HCT116 (cell line): ENCODE measurements at regions not wholly inside any gene's neighbourhood (a gene's known extent, or its start where the extent isn't known, plus 50 kb on each side); places are given as distances from the start of the nearest gene placed in this dataset.

Source experiments
- ATAC-seq: fragments of 200-7000 bp; cut with Tn5 transposase; 2 replicates; pipeline ENCODE4 v1.9.1; 2020; ENCODE audit warnings: mild to moderate bottlenecking, moderate library complexity
- BruUV-seq: library from RNA; stranded (reverse); fragments of 400-500 nt; replicated peaks from 2 replicates; lab custom pipeline; 2021; lab: Mats Ljungman, UMichigan
- CTCF ChIA-PET: fragments of 300-600 bp; sonication (Branson Sonifier 250); formaldehyde crosslinking; loops from one replicate; lab custom pipeline; 2021; ENCODE audit warnings: antibody characterized with exemption; lab: Charles Lee
- POLR2A ChIA-PET: fragments of 300-600, 350-600 bp; sonication (Branson Sonifier 250); formaldehyde crosslinking; loops from one replicate; lab custom pipeline; 2021; ENCODE audit warnings: antibody characterized with exemption; lab: Charles Lee
- RAD21 ChIA-PET, 2 experiments: fragments of 300-600 bp; sonication (Branson Sonifier 250); formaldehyde crosslinking; loops; one replicate each; lab custom pipeline; 2023; ENCODE audit warnings: low total read pairs in 2 of 2; ENCODE audit not compliant: uncharacterized antibody in 2 of 2, unreplicated experiment in 2 of 2, low non-redundant PET in 1 of 2; lab: Charles Lee
- DNase-seq: peaks from one replicate; pipeline ENCODE4 v3.0.0-alpha.2; 2010; ENCODE audit warnings: low read depth, low spot score
- H2AFZ ChIP-seq: fragments of 200-600 bp; shearing (Covaris generic), sonication (generic); 2 replicates; pipeline ENCODE4 v1.6.1; 2017; ENCODE audit warnings: low read depth, mixed run types, mixed read lengths, antibody characterized with exemption, low read length; ENCODE audit not compliant: poor library complexity, severe bottlenecking
- H3K27ac ChIP-seq: 2 replicates; pipeline ENCODE4 v1.5.1; 2012; ENCODE audit warnings: low read depth, low read length
- H3K27me3 ChIP-seq: fragments of 200-600 bp; sonication (generic); 2 replicates; pipeline ENCODE4 v1.6.1; 2016; ENCODE audit warnings: mixed run types, low read length, mixed read lengths; ENCODE audit not compliant: insufficient read depth
- H3K36me3 ChIP-seq, 2 experiments: fragments of 200-500 bp in 1 of 2; fragments of 200-600 bp in 1 of 2; sonication (Bioruptor generic) in 1 of 2; sonication (generic) in 1 of 2; 2 replicates each; pipeline versions ENCODE4 v1.5.1 to v1.6.1; 2014 to 2016; ENCODE audit warnings: low read length in 2 of 2, inconsistent platforms in 1 of 2, mixed read lengths in 1 of 2, mixed run types in 1 of 2; ENCODE audit not compliant: insufficient read depth in 2 of 2, control insufficient read depth in 1 of 2
- H3K4me1 ChIP-seq, 2 experiments: fragments of 200-600 bp in 1 of 2; sonication (generic) in 1 of 2; 2 replicates each; pipeline versions ENCODE4 v1.5.1 to v1.6.1; 2012 to 2017; ENCODE audit warnings: low read length in 2 of 2, inconsistent platforms in 1 of 2, mild to moderate bottlenecking in 1 of 2, mixed read lengths in 1 of 2, mixed run types in 1 of 2, moderate library complexity in 1 of 2; ENCODE audit not compliant: insufficient read depth in 2 of 2, control insufficient read depth in 1 of 2
- H3K4me2 ChIP-seq: fragments of 200-600 bp; sonication (generic); 2 replicates; pipeline ENCODE4 v1.6.1; 2017; ENCODE audit warnings: mixed run types, low read length, mixed read lengths
- H3K4me3 ChIP-seq, 2 experiments: fragments of 200-600 bp in 1 of 2; sonication (generic) in 1 of 2; replicated peaks in 1 of 2; 2 replicates each; pipeline ENCODE4 v1.5.1; 2011 to 2016; ENCODE audit warnings: low read length in 2 of 2, control low read depth in 1 of 2, low read depth in 1 of 2, mild to moderate bottlenecking in 1 of 2, mixed read lengths in 1 of 2, mixed run types in 1 of 2
- H3K79me2 ChIP-seq: fragments of 200-600 bp; sonication (generic); 2 replicates; pipeline ENCODE4 v1.6.1; 2017; ENCODE audit warnings: mild to moderate bottlenecking, mixed run types, low read length, moderate library complexity, mixed read lengths; ENCODE audit not compliant: insufficient read depth
- H3K9ac ChIP-seq: fragments of 200-600 bp; sonication (generic); 2 replicates; pipeline ENCODE4 v1.6.1; 2016; ENCODE audit warnings: low read length, mixed read lengths
- H3K9me2 ChIP-seq: fragments of 200-600 bp; sonication (generic), shearing (Covaris generic); 2 replicates; pipeline ENCODE4 v1.6.1; 2017; ENCODE audit warnings: mixed run types, mild to moderate bottlenecking, moderate library complexity; ENCODE audit not compliant: insufficient read depth
- H3K9me3 ChIP-seq, 2 experiments: fragments of 200-500 bp in 1 of 2; fragments of 200-600 bp in 1 of 2; sonication (Bioruptor generic) in 1 of 2; sonication (generic) in 1 of 2; 2 replicates each; pipeline ENCODE4 v1.6.1; 2014 to 2017; ENCODE audit warnings: low read length in 2 of 2, mixed read lengths in 2 of 2, inconsistent platforms in 1 of 2, low read depth in 1 of 2, mild to moderate bottlenecking in 1 of 2, mixed run types in 1 of 2, moderate library complexity in 1 of 2; ENCODE audit not compliant: control insufficient read depth in 1 of 2, insufficient read depth in 1 of 2
- H4K20me1 ChIP-seq: fragments of 200-600 bp; sonication (generic), shearing (Covaris generic); 2 replicates; pipeline ENCODE4 v1.6.1; 2017; ENCODE audit warnings: mixed run types, mild to moderate bottlenecking, moderate library complexity; ENCODE audit not compliant: insufficient read depth
- EGR1 ChIP-seq: IDR thresholded peaks from 2 replicates; pipeline ENCODE4 v1.6.1; 2012; ENCODE audit warnings: low read depth
- EZH2phosphoT487 ChIP-seq: fragments of 200-600 bp; IDR thresholded peaks from 2 replicates; pipeline ENCODE4 v1.6.1; 2018; ENCODE audit warnings: antibody characterized with exemption, borderline replicate concordance
- FOSL1 ChIP-seq: IDR thresholded peaks from 2 replicates; pipeline ENCODE4 v1.6.1; 2012; ENCODE audit warnings: low read depth
- RAD21 ChIP-seq: IDR thresholded peaks from 2 replicates; pipeline ENCODE4 v1.6.1; 2012; ENCODE audit warnings: low read depth, mild to moderate bottlenecking
- SRF ChIP-seq: IDR thresholded peaks from 2 replicates; pipeline ENCODE4 v1.6.1; 2012; ENCODE audit warnings: low read depth
- YY1 ChIP-seq: IDR thresholded peaks from 2 replicates; pipeline ENCODE4 v1.6.1; 2011; ENCODE audit warnings: low read length, low read depth, moderate library complexity, mild to moderate bottlenecking; ENCODE audit not compliant: insufficient replicate concordance; ENCODE audit errors: extremely low read depth
- ZFX ChIP-seq: fragments of 450-650 bp; IDR thresholded peaks from 2 replicates; pipeline ENCODE4 v1.6.1; 2017
- ZNF274 ChIP-seq: fragments of 200-500 bp; sonication (Bioruptor generic); IDR thresholded peaks from 2 replicates; pipeline ENCODE4 v1.6.1; 2014; ENCODE audit warnings: mild to moderate bottlenecking, low read depth, low read length, inconsistent platforms
- intact Hi-C: fragments of 100-400 bp; cut with micrococcal nuclease; formaldehyde crosslinking; loops from 2 replicates; pipeline ENCODE4 v1.10.0; 2022
- TF ChIP-seq, protein P1 (sequence below): IDR thresholded peaks from 2 replicates; pipeline ENCODE4 v1.6.1; 2012
- TF ChIP-seq, protein P2 (sequence below): IDR thresholded peaks from 2 replicates; pipeline ENCODE4 v1.6.1; 2012
- TF ChIP-seq, protein P3 (sequence below), 3 experiments: fragments of 200-600 bp in 1 of 3; sonication (generic) in 1 of 3; IDR thresholded peaks in 2 of 3; conservative IDR thresholded peaks in 1 of 3; 2 replicates each; pipeline ENCODE4 v1.5.1; 2012 to 2017; ENCODE audit warnings: low read depth in 2 of 3, low read length in 2 of 3, antibody characterized with exemption in 1 of 3, borderline replicate concordance in 1 of 3, control low read depth in 1 of 3, mild to moderate bottlenecking in 1 of 3, mixed read lengths in 1 of 3, mixed run types in 1 of 3, moderate library complexity in 1 of 3; ENCODE audit not compliant: insufficient read depth in 1 of 3

- ChIA-PET POLR2A (no interaction called here), CTCF (no interaction called here), RAD21 (no interaction called here)
- Histone ChIP-seq H3K9ac (no peak overlapping the region), H3K36me3 (no peaks in the 10 kb centered on the region), H3K4me3 (no peak overlapping the region), H3K4me1 (no peaks in the 10 kb centered on the region), H3K4me2 (no peak overlapping the region), H3K27ac (no peak overlapping the region), H3K79me2 (no peaks in the 10 kb centered on the region), H2AFZ (no peak overlapping the region), H3K27me3 (peaks cover 5% of the 10 kb centered on the region; the same call in 1 of the 2 replicates), H4K20me1 (no peaks in the 10 kb centered on the region), H3K9me3 (no peaks in the 10 kb centered on the region), H3K9me2 (no peaks in the 10 kb centered on the region)
- TF ChIP-seq EGR1 (no peak), RAD21 (no peak), ZFX (no peak), YY1 (no peak)
- TF ChIP-seq, protein P1, sequence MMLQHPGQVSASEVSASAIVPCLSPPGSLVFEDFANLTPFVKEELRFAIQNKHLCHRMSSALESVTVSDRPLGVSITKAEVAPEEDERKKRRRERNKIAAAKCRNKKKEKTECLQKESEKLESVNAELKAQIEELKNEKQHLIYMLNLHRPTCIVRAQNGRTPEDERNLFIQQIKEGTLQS: no peak
- DNase-seq (no peak), ATAC-seq (no peak)
- intact Hi-C loops: no loop called here
- BruUV-seq: no TSS peak
Observed at GRCh38 chr12:107487011-107487680, 198.5 kb upstream of the PWP1 start.

DNA sequence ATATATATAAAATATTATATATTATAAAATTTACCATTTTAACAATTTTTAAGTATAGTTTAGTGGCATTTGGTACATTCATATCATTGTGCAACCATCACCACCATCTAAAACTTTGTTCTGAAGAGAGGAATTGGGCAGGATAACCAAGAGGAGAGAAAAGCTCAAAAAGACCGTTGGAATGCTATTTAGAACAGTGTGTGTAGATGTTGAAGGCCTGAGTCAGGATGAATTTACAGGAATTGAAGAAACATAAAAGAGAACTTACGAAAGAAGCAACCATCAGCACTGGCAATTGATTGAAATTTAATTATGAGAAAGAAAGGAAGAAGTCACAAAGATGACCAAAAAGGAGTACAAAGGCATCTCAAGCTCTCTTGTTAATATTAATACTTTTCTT, 196.9 kb upstream of the PWP1 start:
- BruUV-seq: no TSS peak
- H3K27me3 ChIP-seq: no peaks in the 10 kb centered on the region; the same call in 1 of the 2 replicates
- intact Hi-C loops: no loop called here
- H3K9ac ChIP-seq: no peak overlapping the region
- TF ChIP-seq FOSL1: no peak
- TF ChIP-seq, protein P2, sequence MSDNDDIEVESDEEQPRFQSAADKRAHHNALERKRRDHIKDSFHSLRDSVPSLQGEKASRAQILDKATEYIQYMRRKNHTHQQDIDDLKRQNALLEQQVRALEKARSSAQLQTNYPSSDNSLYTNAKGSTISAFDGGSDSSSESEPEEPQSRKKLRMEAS: no peak
- TF ChIP-seq RAD21: no peak
- no peak for TF ChIP-seq SRF
- TF ChIP-seq, protein P3, sequence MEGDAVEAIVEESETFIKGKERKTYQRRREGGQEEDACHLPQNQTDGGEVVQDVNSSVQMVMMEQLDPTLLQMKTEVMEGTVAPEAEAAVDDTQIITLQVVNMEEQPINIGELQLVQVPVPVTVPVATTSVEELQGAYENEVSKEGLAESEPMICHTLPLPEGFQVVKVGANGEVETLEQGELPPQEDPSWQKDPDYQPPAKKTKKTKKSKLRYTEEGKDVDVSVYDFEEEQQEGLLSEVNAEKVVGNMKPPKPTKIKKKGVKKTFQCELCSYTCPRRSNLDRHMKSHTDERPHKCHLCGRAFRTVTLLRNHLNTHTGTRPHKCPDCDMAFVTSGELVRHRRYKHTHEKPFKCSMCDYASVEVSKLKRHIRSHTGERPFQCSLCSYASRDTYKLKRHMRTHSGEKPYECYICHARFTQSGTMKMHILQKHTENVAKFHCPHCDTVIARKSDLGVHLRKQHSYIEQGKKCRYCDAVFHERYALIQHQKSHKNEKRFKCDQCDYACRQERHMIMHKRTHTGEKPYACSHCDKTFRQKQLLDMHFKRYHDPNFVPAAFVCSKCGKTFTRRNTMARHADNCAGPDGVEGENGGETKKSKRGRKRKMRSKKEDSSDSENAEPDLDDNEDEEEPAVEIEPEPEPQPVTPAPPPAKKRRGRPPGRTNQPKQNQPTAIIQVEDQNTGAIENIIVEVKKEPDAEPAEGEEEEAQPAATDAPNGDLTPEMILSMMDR (IDR thresholded peaks at IDR 0.05 in 2 of 3, conservative IDR thresholded peaks at IDR 0.05 in 1 of 3; ENCODE audit: borderline replicate concordance in 1 of 3, insufficient read depth in 1 of 3, low read depth in 2 of 3, low read length in 2 of 3): no peak
- TF ChIP-seq YY1: no peak
- no peak for TF ChIP-seq ZNF274
- TF ChIP-seq EZH2phosphoT487: no peak
- H3K9me3 ChIP-seq: no peaks in the 10 kb centered on the region
- ChIA-PET RAD21 (no interaction called here), CTCF (no interaction called here), POLR2A (no interaction called here)
- no peaks in the 10 kb centered on the region for H4K20me1 ChIP-seq
- H3K9me2 ChIP-seq: no peaks in the 10 kb centered on the region
- no peak for DNase-seq
- H2AFZ ChIP-seq: no peak overlapping the region
- no peak overlapping the region for H3K4me3 ChIP-seq
- no peak overlapping the region for H3K27ac ChIP-seq
- no peak for ATAC-seq
- H3K79me2 ChIP-seq: no peaks in the 10 kb centered on the region
- H3K36me3 ChIP-seq: no peaks in the 10 kb centered on the region
- no peaks in the 10 kb centered on the region for H3K4me1 ChIP-seq
- no peak overlapping the region for H3K4me2 ChIP-seq
